Osteoblast (primary cell): ENCODE measurements at regions not wholly inside any gene's neighbourhood (a gene's known extent, or its start where the extent isn't known, plus 50 kb on each side); places are given as distances from the start of the nearest gene placed in this dataset.

Experiments used
- DNase-seq: peaks from one replicate; pipeline ENCODE4 v3.0.0; 2011; ENCODE audit warnings: low spot score, mixed read lengths; ENCODE audit not compliant: insufficient read length; ENCODE audit errors: missing footprints
- H2AFZ ChIP-seq: 2 replicates; pipeline ENCODE4 v1.6.0; 2011; ENCODE audit warnings: mild to moderate bottlenecking, low read length
- H3K27ac ChIP-seq: 2 replicates; pipeline ENCODE4 v1.5.1; 2011; ENCODE audit warnings: mild to moderate bottlenecking, low read depth, low read length, moderate library complexity
- H3K27me3 ChIP-seq: 2 replicates; pipeline ENCODE4 v1.6.0; 2012; ENCODE audit warnings: mild to moderate bottlenecking, control low read depth, inconsistent platforms, low read length, moderate library complexity; ENCODE audit not compliant: insufficient read depth
- H3K36me3 ChIP-seq: 2 replicates; pipeline ENCODE4 v1.5.1; 2011; ENCODE audit warnings: mild to moderate bottlenecking, low read length, control low read depth, moderate library complexity; ENCODE audit not compliant: insufficient read depth
- H3K4me1 ChIP-seq: 2 replicates; pipeline ENCODE4 v1.5.1; 2011; ENCODE audit warnings: mild to moderate bottlenecking, low read length, control low read depth, moderate library complexity; ENCODE audit not compliant: insufficient read depth
- H3K4me2 ChIP-seq: 2 replicates; pipeline ENCODE4 v1.6.0; 2011; ENCODE audit warnings: mild to moderate bottlenecking, low read length; ENCODE audit not compliant: insufficient read depth
- H3K4me3 ChIP-seq: fragments of 200-600 bp; sonication (generic); 3 replicates; pipeline ENCODE4 v1.5.1; 2012; ENCODE audit warnings: mild to moderate bottlenecking, low read length, inconsistent platforms; ENCODE audit not compliant: insufficient read depth
- H3K79me2 ChIP-seq: 2 replicates; pipeline ENCODE4 v1.6.0; 2012; ENCODE audit warnings: mild to moderate bottlenecking, low read length, control low read depth, inconsistent platforms; ENCODE audit not compliant: insufficient read depth
- H3K9me3 ChIP-seq: 2 replicates; pipeline ENCODE4 v1.5.1; 2011; ENCODE audit warnings: low read depth, low read length, control low read depth
- H4K20me1 ChIP-seq: 2 replicates; pipeline ENCODE4 v1.6.0; 2012; ENCODE audit warnings: mild to moderate bottlenecking, low read length, control low read depth; ENCODE audit not compliant: insufficient read depth
- TF ChIP-seq, protein P1 (sequence below): IDR thresholded peaks from 2 replicates; pipeline ENCODE4 v1.5.1; 2011; ENCODE audit warnings: mild to moderate bottlenecking, low read depth, low read length, moderate library complexity; ENCODE audit errors: extremely low read depth

DNA sequence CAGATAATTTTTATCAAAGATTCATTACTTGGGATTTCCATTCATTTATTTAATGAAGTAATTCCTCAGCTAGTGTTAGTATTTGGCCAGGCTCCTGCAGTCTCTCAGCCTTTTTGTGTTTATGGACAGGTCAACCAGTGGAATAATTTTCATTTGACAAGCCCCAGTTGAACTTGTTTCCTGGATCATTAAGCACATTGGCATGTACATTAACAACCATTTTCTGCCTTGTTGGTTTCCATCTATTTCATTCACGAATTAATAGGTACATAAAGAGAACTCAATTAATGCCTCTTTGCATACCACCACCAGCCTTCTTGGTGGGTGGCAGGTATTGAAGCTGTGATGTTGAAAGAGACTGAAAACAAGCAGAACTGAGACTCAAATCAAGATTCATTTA, 745.2 kb downstream of the KCNA4 start:
- DNase-seq: no peak
- Histone ChIP-seq H3K27ac (no peak overlapping the region), H3K36me3 (no peaks in the 10 kb centered on the region), H3K4me2 (no peak overlapping the region), H4K20me1 (no peaks in the 10 kb centered on the region), H2AFZ (peak overlapping the region; percentile 39), H3K79me2 (no peaks in the 10 kb centered on the region), H3K9me3 (no peaks in the 10 kb centered on the region), H3K4me3 (no peak overlapping the region), H3K4me1 (no peaks in the 10 kb centered on the region), H3K27me3 (no peaks in the 10 kb centered on the region)
- TF ChIP-seq, protein P1, sequence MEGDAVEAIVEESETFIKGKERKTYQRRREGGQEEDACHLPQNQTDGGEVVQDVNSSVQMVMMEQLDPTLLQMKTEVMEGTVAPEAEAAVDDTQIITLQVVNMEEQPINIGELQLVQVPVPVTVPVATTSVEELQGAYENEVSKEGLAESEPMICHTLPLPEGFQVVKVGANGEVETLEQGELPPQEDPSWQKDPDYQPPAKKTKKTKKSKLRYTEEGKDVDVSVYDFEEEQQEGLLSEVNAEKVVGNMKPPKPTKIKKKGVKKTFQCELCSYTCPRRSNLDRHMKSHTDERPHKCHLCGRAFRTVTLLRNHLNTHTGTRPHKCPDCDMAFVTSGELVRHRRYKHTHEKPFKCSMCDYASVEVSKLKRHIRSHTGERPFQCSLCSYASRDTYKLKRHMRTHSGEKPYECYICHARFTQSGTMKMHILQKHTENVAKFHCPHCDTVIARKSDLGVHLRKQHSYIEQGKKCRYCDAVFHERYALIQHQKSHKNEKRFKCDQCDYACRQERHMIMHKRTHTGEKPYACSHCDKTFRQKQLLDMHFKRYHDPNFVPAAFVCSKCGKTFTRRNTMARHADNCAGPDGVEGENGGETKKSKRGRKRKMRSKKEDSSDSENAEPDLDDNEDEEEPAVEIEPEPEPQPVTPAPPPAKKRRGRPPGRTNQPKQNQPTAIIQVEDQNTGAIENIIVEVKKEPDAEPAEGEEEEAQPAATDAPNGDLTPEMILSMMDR: no peak

DNA sequence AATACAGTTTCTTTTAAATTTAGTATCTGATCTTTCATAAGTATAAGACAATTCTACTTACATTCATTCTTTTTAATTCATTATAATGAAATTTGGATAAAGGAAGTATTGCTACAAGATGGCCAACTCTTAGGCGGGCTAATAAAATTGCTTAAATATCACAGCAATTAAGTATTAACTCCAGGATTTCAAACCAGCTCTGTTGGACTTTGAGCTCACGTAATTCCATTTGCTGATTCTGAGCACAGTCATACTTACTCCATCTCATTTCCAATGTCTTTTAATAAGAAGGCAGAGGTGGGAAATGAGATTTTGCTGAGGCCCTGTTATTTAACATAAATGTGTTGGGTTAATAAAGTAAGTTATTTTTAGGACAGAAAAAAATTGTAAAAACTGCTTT, 748.1 kb downstream of the KCNA4 start:
- TF ChIP-seq, protein P1: no peak
- no peaks in the 10 kb centered on the region for H3K36me3 ChIP-seq
- H3K79me2 ChIP-seq: no peaks in the 10 kb centered on the region
- H3K27me3 ChIP-seq: no peaks in the 10 kb centered on the region
- H3K4me2 ChIP-seq: no peak overlapping the region
- no peaks in the 10 kb centered on the region for H3K4me1 ChIP-seq
- no peak overlapping the region for H3K27ac ChIP-seq
- no peak overlapping the region for H3K4me3 ChIP-seq
- no peaks in the 10 kb centered on the region for H4K20me1 ChIP-seq
- peak; percentile 21 for DNase-seq
- no peak overlapping the region for H2AFZ ChIP-seq
- H3K9me3 ChIP-seq: no peaks in the 10 kb centered on the region

DNA sequence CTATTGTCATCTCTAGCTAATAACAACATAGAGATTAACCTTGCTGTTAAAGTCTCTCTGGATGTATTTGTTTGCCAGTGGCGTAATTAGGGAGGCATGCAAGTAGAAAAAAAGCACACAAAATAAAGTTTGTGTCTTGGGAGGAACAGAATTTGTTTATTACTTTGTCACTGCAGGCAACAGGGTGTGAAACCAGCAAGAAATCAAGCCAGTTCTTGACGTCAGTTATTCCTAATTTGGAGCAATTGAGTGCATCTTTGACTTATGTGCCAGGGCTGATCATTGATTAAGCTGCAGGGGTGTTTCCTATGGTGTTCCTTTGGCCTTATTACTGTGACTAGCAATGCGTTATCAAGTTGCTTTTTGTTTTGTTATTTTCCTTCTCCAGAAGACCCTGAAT, 751.0 kb downstream of the KCNA4 start:
- Histone ChIP-seq H3K36me3 (no peaks in the 10 kb centered on the region), H4K20me1 (no peaks in the 10 kb centered on the region), H3K27me3 (no peaks in the 10 kb centered on the region), H3K4me3 (no peak overlapping the region), H3K4me1 (no peaks in the 10 kb centered on the region), H3K27ac (no peak overlapping the region), H3K9me3 (no peaks in the 10 kb centered on the region), H3K4me2 (no peak overlapping the region), H2AFZ (no peak overlapping the region), H3K79me2 (no peaks in the 10 kb centered on the region)
- TF ChIP-seq, protein P1: no peak
- no peak for DNase-seq

DNA sequence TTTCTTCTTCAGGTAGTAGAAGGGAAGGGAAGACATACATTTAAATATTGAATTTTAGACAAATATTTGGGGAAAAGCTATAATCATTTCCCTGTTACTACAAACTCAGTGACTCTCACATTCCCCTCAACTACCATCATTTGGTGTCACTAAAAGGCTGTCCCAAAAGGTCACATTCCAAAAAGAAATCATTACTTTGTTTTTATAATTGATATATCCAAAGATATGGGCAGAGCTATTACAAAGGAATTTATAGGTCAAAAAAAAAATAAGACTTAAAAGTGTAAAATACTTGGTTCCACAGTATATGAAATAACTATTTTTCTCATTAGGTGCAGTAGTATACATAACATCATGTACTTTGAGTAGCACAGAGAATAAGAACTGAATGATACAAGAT, 751.4 kb downstream of the KCNA4 start:
- no peak for DNase-seq
- no peaks in the 10 kb centered on the region for H3K4me1 ChIP-seq
- no peaks in the 10 kb centered on the region for H3K9me3 ChIP-seq
- no peaks in the 10 kb centered on the region for H3K79me2 ChIP-seq
- H3K4me2 ChIP-seq: no peak overlapping the region
- TF ChIP-seq, protein P1: no peak
- no peaks in the 10 kb centered on the region for H3K36me3 ChIP-seq
- no peak overlapping the region for H2AFZ ChIP-seq
- H3K4me3 ChIP-seq: no peak overlapping the region
- no peaks in the 10 kb centered on the region for H4K20me1 ChIP-seq
- no peak overlapping the region for H3K27ac ChIP-seq
- no peaks in the 10 kb centered on the region for H3K27me3 ChIP-seq
